IPS-15b (cell line): ENCODE measurements at regions not wholly inside any gene's neighbourhood (a gene's known extent, or its start where the extent isn't known, plus 50 kb on each side); places are given as distances from the start of the nearest gene placed in this dataset.

Source experiments
- H3K27me3 ChIP-seq: one replicate; pipeline ENCODE4 v1.6.1; 2013; ENCODE audit warnings: low read length; ENCODE audit not compliant: control insufficient read depth, insufficient read depth
- H3K36me3 ChIP-seq: one replicate; pipeline ENCODE4 v1.6.1; 2013; ENCODE audit warnings: low read length; ENCODE audit not compliant: control insufficient read depth, insufficient read depth
- H3K4me1 ChIP-seq: one replicate; pipeline ENCODE4 v1.6.1; 2013; ENCODE audit warnings: mild to moderate bottlenecking, low read length; ENCODE audit not compliant: control insufficient read depth, insufficient read depth
- H3K4me3 ChIP-seq: one replicate; pipeline ENCODE4 v1.5.1; 2013; ENCODE audit warnings: low read depth, low read length
- H3K9ac ChIP-seq: one replicate; pipeline ENCODE4 v1.6.1; 2013; ENCODE audit warnings: low read depth, mild to moderate bottlenecking, low read length
- H3K9me3 ChIP-seq: one replicate; pipeline ENCODE4 v1.6.1; 2013; ENCODE audit warnings: mild to moderate bottlenecking, low read length; ENCODE audit not compliant: control insufficient read depth, insufficient read depth

DNA sequence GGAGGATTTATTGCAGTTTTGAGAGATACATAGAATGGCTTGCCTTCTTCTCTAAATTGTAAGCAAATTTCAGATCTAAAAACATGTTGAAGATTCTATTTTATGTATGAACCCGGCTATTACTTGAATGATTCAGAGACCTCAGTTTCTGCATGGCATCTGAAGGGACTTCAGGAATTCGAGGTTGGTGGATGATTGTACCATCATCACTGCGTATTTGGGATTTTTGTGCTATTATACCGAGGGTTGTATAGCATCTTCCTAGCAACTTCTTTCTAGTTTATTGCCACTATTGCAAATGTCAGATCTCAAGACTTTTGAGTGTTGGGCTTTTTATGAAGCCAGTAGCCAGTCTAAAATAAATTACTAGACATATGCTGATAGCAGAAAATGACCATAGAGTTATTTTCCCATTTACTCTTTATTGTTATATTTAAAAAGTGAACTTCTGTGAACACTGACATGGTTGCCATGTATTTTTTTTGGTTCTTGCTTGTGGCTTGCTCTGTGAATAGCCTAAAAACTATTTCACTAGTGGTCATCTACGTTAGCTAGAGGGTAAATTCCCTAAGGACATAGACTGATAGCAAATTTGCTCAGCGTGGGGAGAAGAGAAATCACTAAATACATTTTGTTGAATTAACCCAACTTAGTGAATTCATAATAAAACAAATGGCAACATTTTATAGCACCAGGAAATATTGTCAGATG is 70.6 kb upstream of the KLF12 start:
- no peak overlapping the region for H3K4me3 ChIP-seq
- no peaks in the 10 kb centered on the region for H3K36me3 ChIP-seq
- H3K9ac ChIP-seq, result no peak overlapping the region
- H3K9me3 ChIP-seq, result no peaks in the 10 kb centered on the region
- no peaks in the 10 kb centered on the region for H3K27me3 ChIP-seq
- no peaks in the 10 kb centered on the region for H3K4me1 ChIP-seq

DNA sequence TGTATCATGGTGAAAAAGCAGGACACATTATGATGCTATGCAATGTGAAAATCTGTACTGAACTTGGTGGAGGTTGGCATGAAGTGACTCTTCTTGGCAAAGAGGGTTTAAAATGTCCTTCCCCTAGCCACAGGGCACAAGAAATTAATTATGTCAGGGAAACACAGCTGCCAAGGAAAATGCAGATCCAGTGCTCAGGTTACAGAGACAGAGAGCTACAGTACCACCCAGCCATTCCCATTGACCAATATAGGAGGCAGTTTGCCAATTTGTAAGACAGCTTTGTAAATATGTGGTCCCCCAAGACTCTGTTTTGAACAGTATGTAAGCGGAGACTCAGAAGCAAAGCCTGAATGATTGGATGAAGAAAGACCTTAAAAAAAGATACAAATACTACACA is 69.4 kb upstream of the KLF12 start:
- Histone ChIP-seq H3K36me3 (no peaks in the 10 kb centered on the region), H3K4me1 (no peaks in the 10 kb centered on the region), H3K9ac (no peak overlapping the region), H3K27me3 (no peaks in the 10 kb centered on the region), H3K4me3 (no peak overlapping the region), H3K9me3 (no peaks in the 10 kb centered on the region)

DNA sequence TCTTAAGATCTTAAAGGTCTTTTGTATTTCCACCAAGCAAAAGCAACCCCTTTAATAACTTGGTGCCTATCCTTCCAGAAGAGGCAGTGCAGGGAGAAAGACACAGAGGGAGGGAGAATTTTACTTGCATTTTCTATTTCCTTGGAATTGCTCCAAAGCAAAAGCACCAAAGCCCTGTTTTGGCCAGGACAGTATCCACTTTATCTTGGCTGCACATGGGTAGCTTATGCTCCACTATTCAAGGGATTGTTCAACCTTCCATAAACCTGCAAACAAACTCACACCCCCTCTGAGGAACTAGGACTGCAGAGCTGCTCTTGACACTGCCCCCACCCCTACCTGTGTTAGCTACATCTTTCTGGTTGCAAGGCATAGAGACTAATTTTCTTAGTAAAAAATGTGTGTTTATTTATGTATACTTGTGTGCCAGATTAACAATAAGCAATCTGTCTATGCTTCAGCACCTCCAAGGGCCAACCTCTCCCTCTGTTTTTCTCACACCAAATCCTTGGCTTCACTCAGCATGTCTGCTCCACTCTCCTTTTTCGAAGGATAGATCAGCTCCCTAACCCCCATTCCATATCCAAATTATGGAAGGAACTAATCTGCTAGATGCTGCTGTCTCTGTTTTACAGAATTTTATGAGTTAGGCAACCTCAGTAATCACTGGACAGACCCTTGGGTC is 68.1 kb upstream of the KLF12 start:
- Histone ChIP-seq H3K27me3 (no peaks in the 10 kb centered on the region), H3K4me3 (no peak overlapping the region), H3K36me3 (no peaks in the 10 kb centered on the region), H3K9ac (no peak overlapping the region), H3K4me1 (no peaks in the 10 kb centered on the region), H3K9me3 (no peaks in the 10 kb centered on the region)

DNA sequence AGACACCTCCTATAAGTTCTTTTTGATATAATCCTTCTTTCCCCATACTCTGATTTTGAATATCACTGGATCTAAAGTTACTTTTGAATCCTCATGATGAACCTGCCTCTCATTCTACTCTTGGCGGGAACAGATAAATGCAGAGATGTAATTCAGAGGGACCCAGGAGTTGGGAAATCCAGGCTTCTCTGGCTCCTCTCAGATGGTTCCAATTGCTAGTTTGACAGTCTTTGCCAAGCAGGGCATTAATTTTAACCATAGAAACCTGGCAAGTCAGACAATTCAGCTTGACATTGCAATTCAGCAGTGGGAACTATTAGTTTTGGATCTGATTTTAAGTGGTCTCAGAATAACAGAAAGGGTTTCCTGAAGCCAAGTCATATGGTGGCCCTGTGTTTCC is 67.3 kb upstream of the KLF12 start:
- Histone ChIP-seq H3K4me1 (no peaks in the 10 kb centered on the region), H3K9me3 (no peaks in the 10 kb centered on the region), H3K27me3 (no peaks in the 10 kb centered on the region), H3K36me3 (no peaks in the 10 kb centered on the region), H3K9ac (no peak overlapping the region), H3K4me3 (no peak overlapping the region)

DNA sequence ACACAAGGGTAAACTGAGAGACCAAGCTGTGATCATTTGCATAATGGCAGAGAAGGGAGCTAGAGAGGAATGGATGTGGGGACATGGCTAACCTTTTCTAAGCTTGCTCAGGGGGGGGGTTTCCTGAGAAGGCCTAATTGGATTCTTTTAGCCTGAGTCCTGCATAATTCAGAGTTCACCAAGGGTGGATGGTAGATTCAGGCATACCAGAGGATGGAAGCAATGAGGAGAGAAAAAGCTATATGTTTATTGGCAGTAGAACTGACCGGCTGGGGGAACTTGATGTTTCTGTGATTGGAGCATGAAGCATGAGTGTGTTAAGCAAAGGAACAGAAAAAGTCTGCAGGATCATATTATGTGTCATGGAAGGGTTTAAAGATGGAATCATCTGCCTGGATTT is 65.9 kb upstream of the KLF12 start:
- Histone ChIP-seq H3K9ac (no peak overlapping the region), H3K27me3 (no peaks in the 10 kb centered on the region), H3K36me3 (no peaks in the 10 kb centered on the region), H3K4me1 (no peaks in the 10 kb centered on the region), H3K9me3 (no peaks in the 10 kb centered on the region), H3K4me3 (no peak overlapping the region)

DNA sequence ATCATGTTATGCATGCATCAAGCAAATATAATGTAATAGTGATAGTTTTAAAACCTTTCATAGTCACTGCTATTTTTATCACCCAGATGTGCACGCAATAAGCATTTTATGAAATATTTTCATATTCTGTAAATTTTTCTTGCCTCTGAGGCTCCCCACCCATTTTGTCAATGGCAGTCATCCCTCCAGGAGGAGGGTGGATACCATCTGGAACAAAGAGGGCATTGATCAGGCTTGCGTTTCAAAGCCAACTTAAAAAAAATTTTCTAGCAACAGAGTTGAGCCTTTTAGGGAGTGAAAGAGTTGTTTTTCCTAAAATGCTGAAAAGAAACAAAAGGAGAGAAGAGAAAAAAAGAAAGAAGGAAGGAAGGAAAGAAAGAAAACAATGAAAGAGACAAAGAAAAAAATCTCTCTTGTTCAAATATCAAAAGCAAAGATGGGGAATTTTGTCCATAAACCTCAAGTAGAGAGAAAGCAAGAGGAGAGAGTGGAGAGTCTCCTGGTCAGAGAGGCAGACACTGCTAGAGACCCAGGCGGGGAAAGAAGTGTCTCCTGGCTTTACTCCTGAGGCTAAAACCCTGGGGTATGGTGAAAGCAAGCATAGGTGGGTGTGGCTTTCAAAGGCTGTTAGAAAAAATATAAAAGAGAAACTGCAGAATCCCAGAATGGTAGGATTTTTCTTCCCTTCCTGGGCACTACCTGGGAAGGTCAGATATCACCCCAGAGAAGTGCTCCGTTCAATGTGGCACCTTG is 63.6 kb upstream of the KLF12 start:
- H3K9ac ChIP-seq, result no peak overlapping the region
- H3K27me3 ChIP-seq, result no peaks in the 10 kb centered on the region
- no peaks in the 10 kb centered on the region for H3K9me3 ChIP-seq
- no peaks in the 10 kb centered on the region for H3K36me3 ChIP-seq
- H3K4me1 ChIP-seq, result no peaks in the 10 kb centered on the region
- no peak overlapping the region for H3K4me3 ChIP-seq

DNA sequence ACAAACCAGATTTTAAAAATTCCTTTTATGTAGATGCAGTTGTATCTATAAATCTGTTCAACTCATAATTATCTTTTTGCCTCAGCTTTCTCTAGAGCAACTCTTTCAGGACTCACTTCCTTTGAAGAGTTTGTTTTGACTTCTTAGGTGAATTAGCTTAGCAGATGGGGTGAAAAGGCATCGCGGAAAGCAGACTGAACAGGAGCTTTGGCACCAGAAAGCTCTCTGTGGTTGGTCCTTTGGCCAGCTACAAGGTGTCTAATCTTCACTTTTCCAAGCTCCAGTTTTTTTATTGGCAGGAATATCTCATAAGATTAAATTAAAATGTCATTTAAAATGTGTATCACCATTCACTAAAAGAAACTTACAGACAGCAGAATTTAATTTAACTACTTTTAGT is 60.6 kb upstream of the KLF12 start:
- Histone ChIP-seq H3K4me3 (no peak overlapping the region), H3K9ac (no peak overlapping the region)

DNA sequence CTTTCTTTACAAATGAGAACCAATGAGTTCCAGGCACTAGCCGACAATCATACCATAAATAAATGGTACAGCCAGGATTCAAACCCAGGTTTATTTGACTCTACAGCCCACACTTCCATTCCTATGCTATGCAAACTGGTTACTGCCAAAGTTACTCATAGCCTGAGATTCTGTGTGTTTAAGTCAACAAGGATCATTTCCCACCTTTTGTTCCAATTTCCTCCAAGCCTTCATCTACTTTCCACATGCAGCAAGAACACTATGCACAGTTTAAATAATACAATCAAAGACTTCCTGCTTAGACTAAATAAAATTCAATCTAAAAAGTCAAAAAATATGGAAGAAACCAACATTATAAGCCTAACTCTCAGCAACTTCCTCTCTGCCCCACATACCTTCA is 59.2 kb upstream of the KLF12 start:
- no peak overlapping the region for H3K9ac ChIP-seq
- no peaks in the 10 kb centered on the region for H3K9me3 ChIP-seq
- H3K4me1 ChIP-seq, result no peaks in the 10 kb centered on the region
- H3K27me3 ChIP-seq, result no peaks in the 10 kb centered on the region
- no peaks in the 10 kb centered on the region for H3K36me3 ChIP-seq
- no peak overlapping the region for H3K4me3 ChIP-seq

More for the DNA sequence above, 60.6 kb upstream of the KLF12 start:
- H3K4me1 ChIP-seq, result no peaks in the 10 kb centered on the region
- no peaks in the 10 kb centered on the region for H3K27me3 ChIP-seq
- no peaks in the 10 kb centered on the region for H3K9me3 ChIP-seq
- no peaks in the 10 kb centered on the region for H3K36me3 ChIP-seq

DNA sequence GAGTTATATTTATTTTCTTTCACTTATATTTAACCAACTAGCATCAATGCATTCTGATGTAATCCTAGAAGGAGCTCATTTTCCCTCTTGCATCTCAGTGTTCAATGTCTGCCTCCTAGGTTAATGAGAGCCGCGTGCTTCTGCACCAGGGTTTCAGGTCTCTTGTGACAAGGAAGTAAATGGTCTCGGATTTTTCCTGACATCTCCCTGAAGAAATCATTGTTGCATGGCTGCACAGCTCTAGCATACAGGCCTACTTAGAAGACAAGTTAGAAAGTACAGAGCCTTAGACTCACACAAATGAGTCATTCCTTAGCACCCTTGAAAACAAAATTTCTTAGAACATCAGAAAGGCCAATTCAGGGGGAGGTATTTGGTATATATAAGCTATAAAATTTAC is 57.2 kb upstream of the KLF12 start:
- H3K4me3 ChIP-seq, result no peak overlapping the region
- no peak overlapping the region for H3K9ac ChIP-seq
- no peaks in the 10 kb centered on the region for H3K9me3 ChIP-seq
- no peaks in the 10 kb centered on the region for H3K27me3 ChIP-seq
- no peaks in the 10 kb centered on the region for H3K36me3 ChIP-seq
- no peaks in the 10 kb centered on the region for H3K4me1 ChIP-seq

DNA sequence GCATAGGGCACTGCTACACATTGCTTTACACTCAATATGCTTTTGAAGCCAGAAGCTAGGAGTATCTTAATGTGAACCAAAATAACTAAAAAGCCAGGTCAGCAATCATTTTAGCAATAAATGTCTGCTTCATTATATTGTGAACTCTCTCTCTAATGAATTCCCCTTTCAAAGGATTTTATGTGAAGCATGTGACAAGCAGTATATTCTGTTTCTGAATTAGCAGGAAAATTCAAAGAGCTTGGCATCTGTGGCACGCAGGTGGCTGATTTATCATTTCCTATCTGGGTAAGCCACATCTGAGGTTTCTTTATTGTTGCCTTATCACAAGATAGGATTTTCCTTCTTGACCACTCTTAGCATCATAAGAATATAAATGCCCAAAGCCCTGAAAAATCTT is 56.8 kb upstream of the KLF12 start:
- no peaks in the 10 kb centered on the region for H3K9me3 ChIP-seq
- no peaks in the 10 kb centered on the region for H3K36me3 ChIP-seq
- H3K27me3 ChIP-seq, result no peaks in the 10 kb centered on the region
- no peaks in the 10 kb centered on the region for H3K4me1 ChIP-seq
- H3K4me3 ChIP-seq, result no peak overlapping the region
- H3K9ac ChIP-seq, result no peak overlapping the region

DNA sequence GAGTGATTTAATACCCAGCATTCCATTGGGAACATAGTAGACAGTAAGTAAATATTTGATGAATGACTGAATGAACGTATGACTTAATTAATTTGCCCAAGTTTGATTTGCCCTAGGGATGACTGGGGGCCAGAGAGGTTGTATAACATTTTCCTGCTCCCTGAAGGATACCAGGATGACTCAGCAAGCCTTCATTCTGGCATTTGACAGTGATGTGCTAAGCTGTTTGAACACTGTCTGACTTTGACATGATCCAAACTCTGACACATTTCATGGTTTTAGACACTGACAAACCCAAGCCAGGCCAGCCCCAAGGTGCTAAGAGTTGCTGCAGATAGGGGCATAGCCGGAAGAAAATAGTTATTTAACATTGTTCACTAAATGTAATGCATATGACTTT is 53.4 kb upstream of the KLF12 start:
- no peaks in the 10 kb centered on the region for H3K36me3 ChIP-seq
- no peaks in the 10 kb centered on the region for H3K9me3 ChIP-seq
- no peaks in the 10 kb centered on the region for H3K4me1 ChIP-seq
- H3K4me3 ChIP-seq, result no peak overlapping the region
- H3K27me3 ChIP-seq, result no peaks in the 10 kb centered on the region
- H3K9ac ChIP-seq, result no peak overlapping the region

DNA sequence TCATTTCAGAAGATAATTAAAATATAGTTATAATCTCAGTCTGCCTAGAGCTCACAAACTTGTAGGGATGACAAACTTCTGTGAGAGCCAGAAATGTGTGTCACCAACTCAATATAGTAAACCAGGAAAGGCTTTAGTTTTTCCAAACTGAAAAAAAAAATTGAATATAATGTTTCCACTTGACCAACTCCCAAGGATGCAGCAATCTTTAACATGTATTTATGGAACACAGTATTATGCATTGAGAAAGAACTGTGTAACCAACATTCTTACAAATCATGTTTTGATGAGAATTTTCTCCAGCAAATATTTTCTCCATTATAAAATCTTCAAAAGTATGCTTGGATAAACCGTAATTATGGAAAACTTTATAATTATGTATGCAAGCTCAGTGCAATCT is 50.1 kb upstream of the KLF12 start:
- H3K4me3 ChIP-seq, result no peak overlapping the region
- H3K9ac ChIP-seq, result no peak overlapping the region
- no peaks in the 10 kb centered on the region for H3K4me1 ChIP-seq
- no peaks in the 10 kb centered on the region for H3K9me3 ChIP-seq
- H3K27me3 ChIP-seq, result no peaks in the 10 kb centered on the region
- H3K36me3 ChIP-seq, result no peaks in the 10 kb centered on the region
